Astrocyte of the cerebellum (primary cell): ENCODE measurements at regions not wholly inside any gene's neighbourhood (a gene's known extent, or its start where the extent isn't known, plus 50 kb on each side); places are given as distances from the start of the nearest gene placed in this dataset.

ENCODE experiments used
- DNase-seq: peaks from one replicate; pipeline ENCODE4 v3.0.0-alpha.2; 2011; ENCODE audit warnings: low read depth
- H3K4me3 ChIP-seq: 2 replicates; pipeline ENCODE4 v1.5.1; 2011; ENCODE audit warnings: mild to moderate bottlenecking, low read depth, low read length, moderate library complexity
- CTCF ChIP-seq: IDR thresholded peaks from 2 replicates; pipeline ENCODE4 v1.5.1; 2012; ENCODE audit warnings: low read length, low read depth, moderate library complexity, mild to moderate bottlenecking; ENCODE audit errors: missing control alignments
- in situ Hi-C: cut with HindIII; loops from 2 replicates; pipeline ENCODE4 v1.10.0; 2017; ENCODE audit warnings: low sequenced_read_pairs

GRCh38 chr13:47327861-47328260 lies 431.0 kb upstream of the HTR2A start:
- in situ Hi-C loops: no loop called here
- no peak overlapping the region for H3K4me3 ChIP-seq
- no peak for DNase-seq
- TF ChIP-seq CTCF: no peak

- no peak for DNase-seq
- TF ChIP-seq CTCF: no peak
- H3K4me3 ChIP-seq: no peak overlapping the region
- in situ Hi-C loops: no loop called here
Observed at GRCh38 chr13:47326061-47326460, 429.2 kb upstream of the HTR2A start.

- DNase-seq: no peak
- in situ Hi-C loops: no loop called here
Observed at GRCh38 chr13:47317356-47317755, 420.5 kb upstream of the HTR2A start.

GRCh38 chr13:47310401-47310800 lies 413.5 kb upstream of the HTR2A start:
- DNase-seq: no peak
- in situ Hi-C loops: no loop called here
- TF ChIP-seq CTCF: no peak
- H3K4me3 ChIP-seq: no peak overlapping the region

More at GRCh38 chr13:47317356-47317755, 420.5 kb upstream of the HTR2A start:
- H3K4me3 ChIP-seq: no peak overlapping the region
- TF ChIP-seq CTCF: no peak

GRCh38 chr13:47306991-47307390 lies 410.1 kb upstream of the HTR2A start:
- in situ Hi-C loops: no loop called here
- H3K4me3 ChIP-seq: no peak overlapping the region
- DNase-seq: no peak
- no peak for TF ChIP-seq CTCF

- DNase-seq: no peak
- in situ Hi-C loops: no loop called here
- no peak overlapping the region for H3K4me3 ChIP-seq
- TF ChIP-seq CTCF: no peak
Observed at GRCh38 chr13:47303626-47304025, 406.8 kb upstream of the HTR2A start.

GRCh38 chr13:47299304-47299703 lies 402.5 kb upstream of the HTR2A start:
- H3K4me3 ChIP-seq: no peak overlapping the region
- no peak for TF ChIP-seq CTCF
- in situ Hi-C loops: no loop called here
- no peak for DNase-seq
